Activated naive CD4-positive, alpha-beta T cell treated with anti-CD3 and anti-CD28 coated beads for 36 hours (primary cell): ENCODE measurements at regions not wholly inside any gene's neighbourhood (a gene's known extent, or its start where the extent isn't known, plus 50 kb on each side); places are given as distances from the start of the nearest gene placed in this dataset.

Source experiments
- CTCF ChIA-PET: fragments of 350-600 bp; sonication (Branson Sonifier 250); formaldehyde crosslinking; loops from one replicate; lab custom pipeline; 2021; ENCODE audit warnings: antibody characterized with exemption; lab: Charles Lee
- DNase-seq: peaks from one replicate; pipeline ENCODE4 v3.0.0-alpha.2; 2020
- H3K27ac Mint-ChIP-seq: one replicate; pipeline ENCODE4 v1.8.0; 2021; ENCODE audit warnings: mild to moderate bottlenecking, mixed read lengths
- H3K27me3 Mint-ChIP-seq: one replicate; pipeline ENCODE4 v1.8.0; 2021; ENCODE audit warnings: low read depth, mixed read lengths
- H3K36me3 Mint-ChIP-seq: one replicate; pipeline ENCODE4 v1.8.0; 2021; ENCODE audit warnings: low read depth, mixed read lengths
- H3K4me1 Mint-ChIP-seq: one replicate; pipeline ENCODE4 v1.8.0; 2021; ENCODE audit warnings: low read depth, mixed read lengths
- H3K4me3 Mint-ChIP-seq: one replicate; pipeline ENCODE4 v1.8.0; 2021; ENCODE audit warnings: mild to moderate bottlenecking, moderate library complexity, mixed read lengths
- H3K9me3 Mint-ChIP-seq: one replicate; pipeline ENCODE4 v1.8.0; 2021; ENCODE audit warnings: mixed read lengths
- intact Hi-C: fragments of 100-400 bp; cut with micrococcal nuclease; formaldehyde crosslinking; loops from one replicate; pipeline ENCODE4 v1.15.1; 2023

DNA sequence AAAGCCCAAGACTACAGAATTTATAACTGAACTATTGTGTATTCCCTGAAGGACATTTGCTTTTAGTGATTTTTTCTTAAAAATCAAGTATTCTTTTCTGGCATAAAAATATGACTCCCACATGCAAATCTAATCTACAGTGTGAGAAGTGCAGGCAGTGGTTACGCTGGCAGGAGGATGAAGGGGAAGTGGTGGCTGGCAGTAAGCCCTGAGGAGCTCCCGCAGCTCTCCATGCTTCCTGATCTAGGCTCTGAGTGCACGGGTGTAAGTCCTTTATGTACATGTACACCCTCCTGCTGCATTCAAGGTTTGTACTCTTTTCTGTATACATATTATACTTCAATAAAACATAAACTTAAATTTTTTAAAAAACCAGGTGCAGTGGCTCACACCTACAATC lies 67.5 kb upstream of the PRDX6 start:
- intact Hi-C loops: loop anchor here (1.0 to 5.0 kb wide), 5 partner anchors 47 to 664 kb away; partner anchors contain the start of gene TNFSF4
- CTCF ChIA-PET: interaction anchor here (1.0 to 2.0 kb wide), 2 partner anchors 20 to 353 kb away, joined by 3 to 6 read pairs; no protein-coding TSS in a partner anchor
- H3K4me1 Mint-ChIP-seq: peaks cover 36% of the 10 kb centered on the region
- no peaks in the 10 kb centered on the region for H3K9me3 Mint-ChIP-seq
- no peaks in the 10 kb centered on the region for H3K27me3 Mint-ChIP-seq
- H3K27ac Mint-ChIP-seq: no peak overlapping the region
- H3K4me3 Mint-ChIP-seq: no peak overlapping the region
- H3K36me3 Mint-ChIP-seq: no peaks in the 10 kb centered on the region
- no peak for DNase-seq

DNA sequence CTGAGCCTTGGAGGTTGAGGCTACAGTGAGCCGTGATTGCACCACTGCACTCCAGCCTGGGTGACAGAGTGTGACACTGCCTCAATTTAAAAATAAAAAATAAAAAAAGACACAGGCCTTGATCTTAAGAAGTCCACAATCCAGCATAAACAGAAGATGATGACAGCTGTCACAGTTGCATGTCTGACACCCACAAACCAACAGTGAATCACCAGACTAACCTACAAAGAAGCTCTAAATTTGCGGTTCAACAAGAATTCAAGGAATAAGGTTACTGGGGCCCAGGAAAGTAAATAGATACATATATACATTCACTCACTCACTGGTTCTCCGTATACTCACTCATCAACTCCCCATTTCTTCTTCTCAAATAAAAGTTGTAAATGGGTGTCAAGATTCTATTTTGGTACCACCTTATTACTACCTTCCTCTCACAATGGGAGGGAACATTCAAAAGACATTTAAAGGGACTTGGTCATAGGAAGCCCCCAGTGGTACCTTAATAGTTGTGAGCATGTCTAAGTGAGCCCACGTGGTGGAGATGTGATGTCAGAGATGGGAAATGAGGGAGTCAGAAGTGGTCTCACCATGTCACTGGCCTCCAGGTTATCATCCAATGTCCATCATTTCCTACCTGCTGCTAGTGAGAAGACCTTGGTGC lies 66.9 kb upstream of the PRDX6 start:
- Mint-ChIP-seq H3K4me1 (peaks cover 36% of the 10 kb centered on the region), H3K4me3 (no peak overlapping the region), H3K27me3 (no peaks in the 10 kb centered on the region), H3K9me3 (no peaks in the 10 kb centered on the region), H3K36me3 (no peaks in the 10 kb centered on the region), H3K27ac (no peak overlapping the region)
- intact Hi-C loops: loop anchor here (1.0 to 2.0 kb wide), 2 partner anchors 203 to 665 kb away; partner anchors contain the start of gene TNFSF4
- no peak for DNase-seq
- CTCF ChIA-PET: interaction anchor here (1.0 to 2.0 kb wide), 2 partner anchors 19 to 352 kb away, joined by 3 to 6 read pairs; no protein-coding TSS in a partner anchor

DNA sequence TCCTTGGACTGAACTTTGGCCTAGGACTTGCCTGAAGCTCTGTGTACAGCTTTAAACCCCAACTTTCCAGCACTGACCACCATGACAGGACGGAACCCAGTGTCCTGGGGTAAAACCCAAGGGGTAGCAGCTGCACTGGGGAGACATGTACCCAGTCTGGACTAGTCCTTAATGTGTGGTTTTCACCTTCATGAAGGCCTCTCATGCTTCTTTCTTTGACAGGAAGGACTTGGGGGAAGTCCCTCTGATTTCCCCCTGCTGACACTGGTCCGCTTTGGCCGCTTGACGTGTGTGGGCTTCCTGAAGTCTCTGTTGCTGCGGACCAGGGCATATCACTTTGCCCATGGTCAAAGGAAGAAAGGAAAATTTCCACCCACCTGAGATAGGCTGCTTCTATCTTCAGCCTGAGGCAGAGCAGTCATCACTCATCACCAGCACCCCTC lies 66.3 kb upstream of the PRDX6 start:
- no peaks in the 10 kb centered on the region for H3K9me3 Mint-ChIP-seq
- intact Hi-C loops: loop anchor here (1.0 to 2.0 kb wide), 2 partner anchors 204 to 666 kb away; partner anchors contain the start of gene TNFSF4
- CTCF ChIA-PET: interaction anchor here (0.7 to 2.0 kb wide), 3 partner anchors 19 to 1315 kb away, joined by 3 to 6 read pairs (median 3); no protein-coding TSS in a partner anchor
- H3K36me3 Mint-ChIP-seq: no peaks in the 10 kb centered on the region
- H3K4me3 Mint-ChIP-seq: no peak overlapping the region
- peaks cover 33% of the 10 kb centered on the region for H3K4me1 Mint-ChIP-seq
- no peaks in the 10 kb centered on the region for H3K27me3 Mint-ChIP-seq
- no peak overlapping the region for H3K27ac Mint-ChIP-seq
- no peak for DNase-seq

DNA sequence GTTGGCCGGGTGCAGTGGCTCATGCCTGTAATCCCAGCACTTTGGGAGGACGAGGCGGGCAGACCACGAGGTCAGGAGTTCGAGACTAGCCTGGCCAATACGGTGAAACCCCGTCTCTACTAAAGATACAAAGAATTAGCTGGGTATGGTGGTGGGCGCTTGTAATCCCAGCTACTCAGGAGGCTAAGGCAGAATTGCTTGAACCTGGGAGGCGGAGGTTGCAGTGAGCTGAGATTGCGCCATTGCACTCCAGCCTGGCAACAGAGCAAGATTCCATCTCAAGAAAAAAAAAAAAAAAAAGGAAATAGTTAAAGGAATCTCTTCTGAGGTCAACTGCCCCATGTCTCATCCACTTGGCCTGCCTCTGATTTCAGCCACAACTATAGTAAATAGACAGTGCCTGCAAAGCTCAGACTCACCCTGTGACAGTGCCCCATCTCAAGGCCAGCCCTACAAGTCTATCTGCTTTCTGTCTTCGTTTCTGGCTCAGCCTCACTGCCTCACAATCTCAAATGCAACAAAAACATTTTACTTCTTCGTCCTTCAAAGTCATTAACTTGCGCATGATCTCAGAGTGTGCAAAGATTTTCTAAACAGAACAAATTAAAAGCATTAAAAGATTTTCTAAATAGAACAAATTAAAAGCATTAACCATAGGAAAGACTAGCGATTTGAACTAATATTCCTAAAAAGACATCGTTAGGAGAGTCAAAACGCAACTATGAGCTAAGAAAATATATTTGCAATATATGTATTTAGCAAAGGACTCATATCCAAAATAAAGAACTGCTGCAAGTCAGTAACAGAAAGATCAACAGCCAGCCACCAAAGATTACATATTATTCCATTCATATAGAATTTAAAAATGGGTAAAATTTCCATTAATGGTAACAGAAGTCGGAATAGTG lies 65.0 kb upstream of the PRDX6 start:
- H3K36me3 Mint-ChIP-seq: no peaks in the 10 kb centered on the region
- intact Hi-C loops: loop anchor here (2.0 kb wide), 1 partner anchor 205 kb away; the partner anchor contains the start of gene TNFSF4
- H3K4me3 Mint-ChIP-seq: no peak overlapping the region
- H3K4me1 Mint-ChIP-seq: peaks cover 25% of the 10 kb centered on the region
- H3K27me3 Mint-ChIP-seq: no peaks in the 10 kb centered on the region
- H3K27ac Mint-ChIP-seq: no peak overlapping the region
- no peak for DNase-seq
- no peaks in the 10 kb centered on the region for H3K9me3 Mint-ChIP-seq
- CTCF ChIA-PET: interaction anchor here (0.7 kb wide), 1 partner anchor 228 kb away, joined by 6 read pairs; no protein-coding TSS in a partner anchor

DNA sequence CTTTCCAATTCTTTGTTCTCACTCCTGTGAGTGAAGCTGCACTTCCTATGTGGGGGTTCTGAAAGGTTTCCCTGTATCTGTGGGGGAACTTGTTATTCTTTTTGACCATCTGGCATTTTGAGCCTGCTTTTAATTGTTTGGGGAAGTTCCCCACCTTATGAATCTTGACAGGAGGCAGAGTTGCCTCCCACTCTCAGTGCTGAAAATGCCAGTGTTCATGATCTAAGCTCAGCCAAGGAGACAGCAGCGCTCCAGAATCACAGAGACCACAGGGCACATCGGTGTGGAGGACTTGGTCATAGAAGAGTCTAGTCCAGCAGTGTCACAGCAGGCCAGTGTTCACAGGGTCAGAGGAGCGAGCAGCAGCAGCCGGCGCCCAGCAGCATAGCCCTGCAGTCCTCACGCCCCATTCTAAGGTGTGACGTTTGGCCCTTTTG lies 63.8 kb upstream of the PRDX6 start:
- CTCF ChIA-PET: no interaction called here
- intact Hi-C loops: no loop called here
- H3K9me3 Mint-ChIP-seq: no peaks in the 10 kb centered on the region
- H3K4me3 Mint-ChIP-seq: no peak overlapping the region
- H3K27me3 Mint-ChIP-seq: no peaks in the 10 kb centered on the region
- peaks cover 16% of the 10 kb centered on the region for H3K4me1 Mint-ChIP-seq
- H3K36me3 Mint-ChIP-seq: no peaks in the 10 kb centered on the region
- no peak overlapping the region for H3K27ac Mint-ChIP-seq
- DNase-seq: no peak

DNA sequence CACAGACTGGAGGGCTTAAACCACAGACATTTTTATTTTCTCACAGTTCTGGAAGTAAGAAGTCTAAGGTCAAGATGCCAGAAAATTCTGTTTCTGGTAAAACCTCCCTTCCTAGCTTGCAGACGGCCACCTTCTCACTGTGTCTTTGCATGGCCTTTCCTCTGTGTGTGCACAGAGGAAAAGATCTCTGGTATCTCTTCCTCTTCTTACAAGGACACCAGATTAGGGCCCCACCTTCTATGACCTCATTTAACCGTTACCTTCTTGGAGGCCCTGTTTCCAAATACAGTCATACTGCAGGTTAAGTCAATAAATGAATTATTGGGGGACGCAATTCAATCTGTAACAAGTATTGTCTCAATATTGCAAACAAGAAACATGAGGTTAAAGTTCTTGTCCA lies 63.0 kb upstream of the PRDX6 start:
- DNase-seq: no peak
- CTCF ChIA-PET: interaction anchor here (0.7 kb wide), 1 partner anchor 56 kb away, joined by 3 read pairs; no protein-coding TSS in a partner anchor
- H3K27ac Mint-ChIP-seq: no peak overlapping the region
- no peak overlapping the region for H3K4me3 Mint-ChIP-seq
- no peaks in the 10 kb centered on the region for H3K27me3 Mint-ChIP-seq
- H3K9me3 Mint-ChIP-seq: no peaks in the 10 kb centered on the region
- intact Hi-C loops: no loop called here
- H3K36me3 Mint-ChIP-seq: no peaks in the 10 kb centered on the region
- peaks cover 13% of the 10 kb centered on the region for H3K4me1 Mint-ChIP-seq

DNA sequence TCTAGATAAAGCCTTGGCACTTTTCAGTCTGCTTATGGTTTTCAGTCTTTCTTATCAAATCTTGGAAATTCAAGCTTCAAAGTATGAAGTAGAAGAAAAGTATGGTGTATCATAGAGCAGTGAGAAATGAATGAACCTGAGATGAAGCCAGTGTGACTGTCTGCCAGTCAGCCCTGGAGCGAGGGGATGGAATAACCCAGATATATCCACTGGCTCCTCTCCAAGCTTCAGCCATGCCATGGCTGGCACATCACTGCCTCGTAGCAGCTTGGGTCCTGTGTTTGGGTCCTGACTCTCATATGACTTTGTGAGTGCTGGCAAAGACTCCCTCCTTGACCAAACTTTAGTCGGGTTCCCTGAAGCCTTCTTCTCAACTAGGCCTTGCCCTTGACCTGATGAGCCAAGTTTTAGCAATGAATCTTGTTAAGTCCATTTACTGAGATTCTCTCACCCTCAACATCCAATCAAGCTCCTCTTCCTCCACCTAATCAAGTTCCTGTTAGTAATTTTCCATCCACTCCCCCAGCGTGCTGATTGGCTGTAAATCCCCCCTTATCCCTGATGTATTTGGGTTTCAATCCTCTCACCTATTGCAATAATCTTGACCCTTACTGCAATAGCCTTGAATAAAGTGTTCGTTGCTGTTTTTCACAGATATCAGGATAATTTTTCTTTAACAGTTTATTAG lies 62.5 kb upstream of the PRDX6 start:
- DNase-seq: no peak
- H3K9me3 Mint-ChIP-seq: no peaks in the 10 kb centered on the region
- intact Hi-C loops: no loop called here
- no peaks in the 10 kb centered on the region for H3K36me3 Mint-ChIP-seq
- CTCF ChIA-PET: interaction anchor here (0.6 to 0.7 kb wide), 2 partner anchors 55 to 687 kb away, joined by 3 to 5 read pairs; no protein-coding TSS in a partner anchor
- H3K4me3 Mint-ChIP-seq: no peak overlapping the region
- peaks cover 10% of the 10 kb centered on the region for H3K4me1 Mint-ChIP-seq
- H3K27me3 Mint-ChIP-seq: no peaks in the 10 kb centered on the region
- H3K27ac Mint-ChIP-seq: no peak overlapping the region

DNA sequence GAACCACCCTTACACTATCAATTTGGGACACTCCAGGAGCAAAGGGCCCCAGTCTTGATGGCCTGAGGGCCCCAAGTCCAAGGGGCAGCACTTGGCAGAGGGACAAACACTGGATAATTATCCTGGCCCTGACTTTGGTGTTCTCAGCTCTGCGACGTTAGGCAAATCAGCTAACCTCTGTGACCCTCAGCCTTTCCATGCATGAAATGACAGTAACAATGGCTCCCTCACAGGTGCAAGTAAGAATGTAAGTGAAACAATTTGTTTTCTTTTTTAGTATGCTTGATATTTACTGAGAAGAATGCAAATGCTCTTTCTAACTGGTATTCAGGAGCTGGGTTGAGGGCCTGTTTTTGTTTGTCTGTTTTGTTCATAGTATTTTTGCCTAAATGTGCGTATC lies 61.6 kb upstream of the PRDX6 start:
- H3K36me3 Mint-ChIP-seq: no peaks in the 10 kb centered on the region
- no peaks in the 10 kb centered on the region for H3K27me3 Mint-ChIP-seq
- CTCF ChIA-PET: no interaction called here
- no peak for DNase-seq
- no peak overlapping the region for H3K4me3 Mint-ChIP-seq
- intact Hi-C loops: no loop called here
- H3K27ac Mint-ChIP-seq: no peak overlapping the region
- no peaks in the 10 kb centered on the region for H3K9me3 Mint-ChIP-seq
- peaks cover 8% of the 10 kb centered on the region for H3K4me1 Mint-ChIP-seq

DNA sequence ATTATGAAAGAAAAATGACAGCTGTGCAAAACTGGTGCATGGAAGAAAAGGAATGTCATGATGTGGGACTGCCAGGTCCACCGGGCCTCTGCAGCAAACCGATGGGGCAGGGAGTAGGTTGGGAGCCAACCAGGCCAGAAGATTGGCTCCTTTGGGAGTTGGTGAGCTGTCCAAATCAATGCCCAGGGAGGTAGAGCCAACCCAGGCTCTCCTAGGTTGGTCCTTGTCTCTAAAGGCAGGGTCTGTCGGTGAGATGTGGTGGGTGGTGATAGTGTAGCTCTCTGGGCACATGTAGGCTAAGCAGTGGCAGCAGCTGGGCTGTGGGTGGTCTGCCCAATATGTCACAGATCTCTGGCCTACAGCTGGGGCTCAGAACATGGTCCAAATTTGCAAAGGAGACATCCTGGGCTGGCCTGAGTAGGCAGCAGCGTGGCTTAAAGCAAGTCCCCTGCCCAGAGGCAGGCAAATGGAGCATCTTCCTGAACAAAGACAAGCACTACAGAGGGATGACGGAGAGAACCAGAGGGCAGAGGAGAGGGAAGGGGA lies 61.2 kb upstream of the PRDX6 start:
- CTCF ChIA-PET: no interaction called here
- Mint-ChIP-seq H3K9me3 (no peaks in the 10 kb centered on the region), H3K27me3 (no peaks in the 10 kb centered on the region), H3K4me1 (peaks cover 3% of the 10 kb centered on the region), H3K4me3 (no peak overlapping the region), H3K36me3 (no peaks in the 10 kb centered on the region), H3K27ac (no peak overlapping the region)
- intact Hi-C loops: no loop called here
- no peak for DNase-seq

DNA sequence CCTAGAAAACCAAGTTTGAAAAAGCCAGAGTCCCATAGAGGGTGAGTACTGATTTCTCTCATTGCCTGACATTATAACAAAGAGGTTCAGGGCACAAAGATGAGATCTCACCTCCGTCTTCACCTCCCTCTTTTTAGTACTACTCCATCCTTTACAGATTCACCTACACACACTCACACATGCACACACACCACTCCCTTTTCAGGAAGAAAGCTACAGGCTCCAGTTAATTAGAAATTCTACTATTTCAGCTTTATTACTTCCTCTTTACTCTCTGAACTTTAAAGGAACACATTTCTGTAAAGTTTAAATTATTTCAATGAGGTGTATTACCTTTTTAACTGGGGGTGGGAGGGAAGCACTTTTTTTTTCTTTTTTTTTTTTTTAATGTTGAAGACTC lies 59.6 kb upstream of the PRDX6 start:
- no peaks in the 10 kb centered on the region for H3K36me3 Mint-ChIP-seq
- H3K9me3 Mint-ChIP-seq: no peaks in the 10 kb centered on the region
- DNase-seq: no peak
- H3K4me3 Mint-ChIP-seq: no peak overlapping the region
- CTCF ChIA-PET: interaction anchor here (0.6 to 1.0 kb wide), 4 partner anchors 9 to 337 kb away, joined by 3 to 6 read pairs (median 3); no protein-coding TSS in a partner anchor
- no peak overlapping the region for H3K27ac Mint-ChIP-seq
- intact Hi-C loops: no loop called here
- peaks cover 2% of the 10 kb centered on the region for H3K4me1 Mint-ChIP-seq
- no peaks in the 10 kb centered on the region for H3K27me3 Mint-ChIP-seq

DNA sequence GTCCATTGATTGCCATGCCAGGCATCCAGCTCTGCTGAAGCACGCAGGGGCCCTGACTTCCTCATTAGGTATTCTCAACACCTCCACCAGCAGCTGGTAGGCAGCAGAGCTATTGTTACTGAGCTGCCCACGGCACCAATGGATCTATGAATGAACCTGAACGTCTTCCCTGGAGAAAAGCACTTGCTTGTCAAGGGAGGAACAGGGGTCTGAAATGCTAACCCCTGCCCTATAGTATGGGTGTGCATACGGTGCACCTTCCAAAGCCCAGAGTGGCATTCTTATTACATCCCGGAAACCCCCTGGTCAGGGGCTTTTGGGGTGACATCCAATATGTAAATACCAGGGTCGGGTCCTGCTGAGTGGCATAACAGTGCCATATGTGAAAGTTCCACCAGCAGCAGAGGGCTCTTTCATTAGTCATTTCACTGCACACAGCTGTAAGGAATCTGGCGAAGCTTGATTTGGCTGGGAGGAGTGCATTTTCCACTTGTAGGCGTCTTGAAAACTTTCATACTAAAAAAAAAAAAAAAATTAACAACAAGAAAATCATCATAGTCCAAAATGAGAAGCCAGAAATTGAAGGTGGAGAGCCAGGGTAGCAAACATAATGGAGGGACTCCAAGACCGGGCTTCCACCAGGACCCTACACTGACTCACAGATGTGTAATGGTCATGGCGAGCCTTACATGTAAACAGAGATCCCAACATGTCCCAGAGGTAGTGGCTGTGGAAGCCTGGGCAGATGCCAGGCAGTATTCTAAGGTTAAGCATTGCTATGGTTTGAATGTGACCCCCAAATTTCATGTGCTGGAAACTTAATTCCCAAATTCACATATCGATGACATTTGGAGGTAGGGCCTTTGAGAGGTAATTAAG lies 58.8 kb upstream of the PRDX6 start:
- intact Hi-C loops: no loop called here
- CTCF ChIA-PET: interaction anchor here (0.6 to 1.0 kb wide), 5 partner anchors 10 to 337 kb away, joined by 3 to 6 read pairs (median 3); no protein-coding TSS in a partner anchor
- Mint-ChIP-seq H3K9me3 (no peaks in the 10 kb centered on the region), H3K36me3 (no peaks in the 10 kb centered on the region), H3K4me1 (peaks cover 2% of the 10 kb centered on the region), H3K27me3 (no peaks in the 10 kb centered on the region), H3K4me3 (no peak overlapping the region), H3K27ac (no peak overlapping the region)
- DNase-seq: no peak
